ENCODE measurements at regions not wholly inside any gene's neighbourhood (a gene's known extent, or its start where the extent isn't known, plus 50 kb on each side); places are given as distances from the start of the nearest gene placed in this dataset.

- BruUV-seq (replicated peaks) = no TSS peak
- Mint-ChIP-seq H3K27me3 (ENCODE audit: unreplicated experiment) (peaks cover 52% of the 10 kb centered on the region), H3K4me1 (ENCODE audit: low read depth, unreplicated experiment) (no peaks in the 10 kb centered on the region), H3K9me3 (ENCODE audit: low read depth, unreplicated experiment) (peaks cover 2% of the 10 kb centered on the region), H3K4me3 (ENCODE audit: low read depth, unreplicated experiment) (no peak overlapping the region), H3K27ac (ENCODE audit: unreplicated experiment) (no peak overlapping the region), H3K36me3 (ENCODE audit: insufficient read depth, unreplicated experiment) (no peaks in the 10 kb centered on the region)
- TF ChIP-seq CTCF (IDR thresholded peaks at IDR 0.05; ENCODE audit: unreplicated experiment) = no peak
- no peak for DNase-seq
- intact Hi-C loops (cut with micrococcal nuclease; ENCODE audit: unreplicated experiment) = no loop called here
- CTCF ChIA-PET = no interaction called here
Measured at GRCh38 chr12:56872366-56872765, 61.8 kb downstream of the SDR9C7 start.

DNA sequence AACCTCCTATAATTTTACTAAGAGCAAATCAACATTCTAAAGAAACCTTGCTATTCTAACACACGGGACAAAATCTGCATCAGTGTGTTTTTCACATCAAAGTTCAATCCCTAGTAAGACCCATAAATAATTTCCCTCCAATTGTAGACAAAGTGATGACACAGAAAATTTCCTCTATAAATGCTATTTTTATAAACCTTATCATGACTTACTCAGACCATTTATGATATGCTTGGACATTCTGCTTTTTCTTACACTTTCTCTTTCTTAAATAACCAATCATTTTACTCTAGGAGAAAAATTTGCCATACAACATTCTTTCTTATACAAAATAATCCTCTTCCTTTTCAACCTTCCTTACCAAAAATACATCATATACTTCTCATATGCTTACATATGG is 67.0 kb downstream of the SDR9C7 start:
- H3K36me3 Mint-ChIP-seq (ENCODE audit: insufficient read depth, unreplicated experiment) = no peaks in the 10 kb centered on the region
- no peaks in the 10 kb centered on the region for H3K4me1 Mint-ChIP-seq (ENCODE audit: low read depth, unreplicated experiment)
- no peak for DNase-seq
- H3K27ac Mint-ChIP-seq (ENCODE audit: unreplicated experiment) = no peak overlapping the region
- BruUV-seq (replicated peaks) = no TSS peak
- CTCF ChIA-PET = no interaction called here
- H3K9me3 Mint-ChIP-seq (ENCODE audit: low read depth, unreplicated experiment) = peaks cover 18% of the 10 kb centered on the region
- TF ChIP-seq CTCF (IDR thresholded peaks at IDR 0.05; ENCODE audit: unreplicated experiment) = no peak
- peaks cover 10% of the 10 kb centered on the region for H3K27me3 Mint-ChIP-seq (ENCODE audit: unreplicated experiment)
- intact Hi-C loops (cut with micrococcal nuclease; ENCODE audit: unreplicated experiment) = no loop called here
- no peak overlapping the region for H3K4me3 Mint-ChIP-seq (ENCODE audit: low read depth, unreplicated experiment)

DNA sequence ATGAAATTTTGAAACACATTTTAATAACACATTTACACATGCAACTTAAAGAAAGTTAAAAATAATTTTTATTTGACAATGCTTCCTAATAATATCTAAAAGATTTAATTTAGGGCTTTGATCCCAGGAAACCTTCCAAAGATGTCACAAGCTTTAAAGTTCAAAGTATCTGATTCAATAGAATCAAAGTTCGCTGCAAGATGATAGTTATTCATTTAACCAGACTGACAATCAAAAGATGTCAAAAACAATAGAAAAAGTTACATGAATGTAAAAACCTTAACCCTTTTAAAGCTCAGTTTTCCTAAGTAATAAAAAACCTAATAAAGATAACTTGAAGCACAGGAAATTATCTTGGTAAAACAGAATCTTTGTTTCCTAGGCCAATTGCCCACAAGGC is 67.7 kb downstream of the SDR9C7 start:
- no TSS peak for BruUV-seq (replicated peaks)
- DNase-seq = no peak
- Mint-ChIP-seq H3K4me1 (ENCODE audit: low read depth, unreplicated experiment) (no peaks in the 10 kb centered on the region), H3K9me3 (ENCODE audit: low read depth, unreplicated experiment) (peaks cover 19% of the 10 kb centered on the region), H3K36me3 (ENCODE audit: insufficient read depth, unreplicated experiment) (no peaks in the 10 kb centered on the region), H3K4me3 (ENCODE audit: low read depth, unreplicated experiment) (no peak overlapping the region), H3K27ac (ENCODE audit: unreplicated experiment) (no peak overlapping the region), H3K27me3 (ENCODE audit: unreplicated experiment) (peaks cover 2% of the 10 kb centered on the region)
- TF ChIP-seq CTCF (IDR thresholded peaks at IDR 0.05; ENCODE audit: unreplicated experiment) = no peak
- CTCF ChIA-PET = no interaction called here
- intact Hi-C loops (cut with micrococcal nuclease; ENCODE audit: unreplicated experiment) = no loop called here

- peaks cover 21% of the 10 kb centered on the region for H3K9me3 Mint-ChIP-seq (ENCODE audit: low read depth, unreplicated experiment)
- CTCF ChIA-PET = interaction anchor here (0.6 kb wide), 1 partner anchor 358 kb away, joined by 4 read pairs; no protein-coding TSS in a partner anchor
- H3K27ac Mint-ChIP-seq (ENCODE audit: unreplicated experiment) = no peak overlapping the region
Measured at GRCh38 chr12:56864318-56864717, 69.9 kb downstream of the SDR9C7 start.

More at GRCh38 chr12:56864318-56864717, 69.9 kb downstream of the SDR9C7 start:
- Mint-ChIP-seq H3K4me3 (ENCODE audit: low read depth, unreplicated experiment) (no peak overlapping the region), H3K4me1 (ENCODE audit: low read depth, unreplicated experiment) (no peaks in the 10 kb centered on the region), H3K36me3 (ENCODE audit: insufficient read depth, unreplicated experiment) (no peaks in the 10 kb centered on the region), H3K27me3 (ENCODE audit: unreplicated experiment) (no peaks in the 10 kb centered on the region)
- intact Hi-C loops (cut with micrococcal nuclease; ENCODE audit: unreplicated experiment) = no loop called here
- TF ChIP-seq CTCF (IDR thresholded peaks at IDR 0.05; ENCODE audit: unreplicated experiment) = no peak
- no peak for DNase-seq
- BruUV-seq (replicated peaks) = no TSS peak

Measured in Calu3 (cell line).